ENCODE measurements at regions not wholly inside any gene's neighbourhood (a gene's known extent, or its start where the extent isn't known, plus 50 kb on each side); places are given as distances from the start of the nearest gene placed in this dataset.

DNA sequence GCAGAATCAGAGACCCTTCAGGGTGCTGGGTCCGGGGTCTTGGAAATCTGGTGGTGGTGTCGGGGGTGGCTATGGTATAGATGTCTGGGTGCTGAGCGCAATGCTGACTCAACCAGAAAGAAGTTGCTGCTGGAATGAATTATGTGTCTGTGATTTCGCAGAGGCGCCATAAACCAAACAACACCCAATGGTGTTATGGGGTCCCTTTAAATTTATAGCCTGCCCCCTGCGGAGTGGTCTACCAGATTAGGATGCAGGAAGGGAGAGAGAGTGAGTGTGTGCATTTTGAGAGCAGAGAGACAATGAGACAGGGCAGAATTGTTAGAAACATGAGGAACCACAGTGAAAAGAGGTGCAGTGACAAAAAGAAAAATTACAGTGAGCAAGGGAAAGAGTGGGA, 100.7 kb upstream of the CDH11 start:
- DNase-seq: no peak

DNA sequence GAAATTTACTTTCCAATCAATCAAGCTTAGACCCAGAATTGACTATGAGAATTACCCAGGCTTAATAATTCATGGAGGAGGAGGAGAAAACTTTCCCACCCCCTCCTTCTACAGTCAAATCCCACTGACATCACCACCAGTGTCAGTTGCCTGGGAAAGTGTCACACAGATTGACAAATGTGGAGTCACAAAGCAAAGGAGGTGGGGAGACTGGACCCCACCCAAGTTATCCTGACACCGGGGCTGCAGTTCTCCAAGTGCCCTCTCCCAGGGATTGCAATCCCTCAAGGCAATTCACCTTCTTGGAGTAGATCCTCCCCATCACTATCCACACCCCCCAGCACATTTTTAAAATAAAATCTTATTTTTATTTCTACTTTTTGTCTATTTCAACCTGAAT, 100.2 kb upstream of the CDH11 start:
- no peak for DNase-seq

- no peak for DNase-seq
These were observed 97.9 kb upstream of the CDH11 start for GRCh38 chr16:65219786-65220185.

GRCh38 chr16:65218348-65218747, 96.5 kb upstream of the CDH11 start:
- no peak for DNase-seq

GRCh38 chr16:65213866-65214595, 92.2 kb upstream of the CDH11 start:
- DNase-seq: no peak

GRCh38 chr16:65212791-65213190, 90.9 kb upstream of the CDH11 start:
- no peak for DNase-seq

DNA sequence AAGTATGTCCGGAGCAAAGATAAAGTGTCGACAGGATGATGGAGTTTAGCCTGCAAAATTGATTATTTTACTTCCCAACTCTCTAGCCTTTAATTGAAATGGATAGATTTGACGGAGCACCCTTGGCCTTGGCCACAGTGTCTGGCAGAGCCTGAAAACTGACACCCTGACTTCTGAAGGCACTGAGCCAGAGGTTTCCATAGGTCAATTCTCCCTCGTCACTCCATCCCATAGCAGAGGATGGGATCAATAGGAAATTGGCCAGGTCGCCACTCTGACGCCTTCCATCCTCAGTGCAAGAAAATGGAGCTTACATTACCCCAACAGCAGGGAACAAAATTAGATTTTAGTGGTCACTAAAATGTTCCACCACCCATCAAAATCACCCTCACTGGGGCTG, 90.4 kb upstream of the CDH11 start:
- DNase-seq: no peak

DNA sequence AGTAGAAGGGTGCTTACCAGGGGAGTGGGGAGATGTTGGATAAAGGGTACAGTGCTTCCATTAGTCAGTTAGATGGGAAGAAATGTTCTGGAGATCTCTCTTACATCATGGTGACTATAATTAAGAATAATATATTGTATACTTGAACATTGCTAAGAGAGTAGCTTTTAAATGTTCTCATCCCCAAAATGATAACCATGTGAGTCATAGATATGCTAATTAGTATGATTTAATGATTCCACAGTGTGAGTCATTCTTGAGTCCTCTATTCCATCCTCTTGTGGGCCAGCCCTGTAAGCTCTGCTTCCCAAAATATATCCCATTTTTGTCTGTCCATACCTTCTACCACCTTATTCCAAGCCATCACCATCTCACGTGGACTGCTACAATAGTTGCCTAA, 80.6 kb upstream of the CDH11 start:
- no peak for DNase-seq

- DNase-seq: no peak
These were observed 79.6 kb upstream of the CDH11 start for GRCh38 chr16:65201511-65201910.

DNA sequence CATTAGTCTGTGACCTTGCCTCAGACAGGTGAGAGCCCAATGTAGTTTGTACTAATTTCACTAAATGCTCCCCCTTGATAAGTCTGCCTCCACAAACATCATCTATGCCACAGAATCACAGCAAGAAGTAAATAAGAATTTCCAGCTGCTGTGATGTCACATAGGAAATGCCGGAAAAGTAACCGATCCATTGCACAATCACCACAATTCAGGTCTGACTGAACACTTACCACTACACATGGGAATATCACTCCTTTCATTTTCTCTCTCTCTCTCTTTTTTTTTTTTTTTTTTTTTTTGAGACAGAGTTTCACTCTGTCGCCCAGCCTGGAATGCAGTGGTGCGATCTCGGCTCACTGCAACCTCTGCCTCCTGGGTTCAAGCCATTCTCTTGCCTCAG, 79.0 kb upstream of the CDH11 start:
- no peak for DNase-seq

GRCh38 chr16:65200156-65200773, 78.4 kb upstream of the CDH11 start:
- DNase-seq: no peak

DNA sequence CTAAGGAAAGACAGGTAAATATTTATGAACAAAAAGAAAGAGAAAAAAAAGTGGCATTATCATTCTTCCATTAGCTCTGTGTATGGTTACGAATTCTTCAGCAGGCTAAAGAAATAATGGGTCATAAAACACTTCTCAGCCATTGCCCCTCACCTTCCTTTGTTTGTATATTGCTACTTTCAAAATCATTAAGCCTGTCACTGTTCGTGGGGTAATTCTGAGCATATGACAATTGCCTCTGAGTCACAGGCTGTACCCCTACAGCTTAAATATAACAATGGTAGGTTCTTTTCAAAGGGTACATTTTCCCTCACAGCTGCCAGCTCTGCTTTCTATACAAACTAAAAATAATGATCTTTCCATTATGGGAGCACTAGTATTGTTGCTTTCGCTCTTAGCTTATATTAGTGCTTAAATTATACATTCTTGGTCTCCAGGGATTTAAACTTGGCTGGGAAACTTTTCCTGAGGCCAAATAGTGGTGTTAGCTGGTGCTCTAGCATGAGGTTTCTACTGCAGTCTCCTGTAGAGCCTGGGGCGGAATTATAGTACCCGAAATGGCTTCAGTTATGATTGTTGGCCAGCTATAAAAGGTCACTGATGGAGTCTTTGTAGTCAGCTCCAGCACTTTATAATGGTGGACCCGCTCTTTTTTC, 74.7 kb upstream of the CDH11 start:
- no peak for DNase-seq

DNA sequence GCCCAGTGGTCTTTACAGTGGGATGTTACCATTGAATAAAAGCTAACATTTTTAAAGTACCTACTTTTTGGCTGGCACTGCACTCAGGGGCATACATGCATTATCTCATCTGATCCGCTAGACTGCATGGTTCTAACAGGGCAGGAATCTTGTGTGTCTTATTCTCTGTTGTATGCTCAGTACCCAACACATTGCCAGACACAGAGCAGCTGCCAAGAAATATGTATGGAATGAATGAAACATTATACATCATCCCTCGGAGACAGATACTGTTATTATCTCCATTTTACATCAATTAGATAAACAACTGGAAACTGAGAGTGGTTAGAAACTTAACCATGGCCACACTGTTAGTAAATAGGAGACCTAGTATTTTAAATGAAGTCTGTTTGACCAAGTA, 74.1 kb upstream of the CDH11 start:
- no peak for DNase-seq

DNA sequence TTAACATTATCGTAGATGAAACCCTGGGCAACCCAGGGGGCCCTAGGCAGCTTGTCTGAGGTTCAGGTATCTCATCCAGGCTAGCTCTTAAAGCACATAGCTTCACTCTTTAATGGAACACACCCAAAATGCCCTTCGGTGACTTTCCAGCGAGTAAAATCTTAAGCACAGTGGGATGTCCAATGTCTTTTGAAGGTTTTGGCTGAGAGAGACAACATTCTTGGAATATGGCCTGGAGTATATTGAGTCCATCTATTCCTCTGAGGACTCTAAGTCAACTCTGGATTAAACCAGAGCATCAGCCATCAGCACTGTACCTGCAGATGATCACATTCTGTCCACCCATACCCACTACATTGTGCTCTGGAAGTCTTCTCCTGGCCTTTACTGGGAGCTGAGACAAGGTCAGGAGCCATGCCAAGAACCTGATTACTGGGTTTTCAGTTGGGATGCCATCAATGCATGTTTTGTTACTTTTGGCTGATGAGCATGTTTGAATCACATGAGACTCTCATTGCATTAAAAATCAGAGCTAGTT, 63.4 kb upstream of the CDH11 start:
- no peak for DNase-seq

- no peak for DNase-seq
These were observed 59.3 kb upstream of the CDH11 start for GRCh38 chr16:65181071-65181561.

- no peak for DNase-seq
These were observed 56.3 kb upstream of the CDH11 start for GRCh38 chr16:65178151-65178550.

DNA sequence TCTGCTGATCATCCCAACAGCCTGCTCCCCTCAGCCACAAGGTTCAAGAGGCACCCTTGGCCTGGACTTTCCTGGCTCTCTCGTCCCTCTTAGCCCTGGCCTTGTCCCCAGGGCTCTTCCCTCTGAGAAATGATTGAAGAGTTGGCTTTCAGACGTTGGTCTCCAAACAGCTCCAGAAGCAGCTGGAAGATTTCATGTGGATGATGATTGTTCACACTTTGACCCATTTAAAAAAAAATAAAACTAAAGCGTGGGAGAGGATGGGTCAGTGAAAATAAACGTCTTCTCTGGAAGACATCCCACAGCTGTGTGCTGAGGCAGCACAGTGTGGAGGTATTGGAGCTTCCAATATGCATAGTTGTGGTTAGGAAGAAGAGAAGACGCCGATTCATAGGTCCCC, 54.7 kb upstream of the CDH11 start:
- DNase-seq: no peak

- no peak for DNase-seq
These were observed 50.5 kb upstream of the CDH11 start for GRCh38 chr16:65172356-65172755.

Measured in activated naive CD4-positive, alpha-beta T cell (primary cell).